Pancreas (tissue), 10 donors: ENCODE measurements at regions not wholly inside any gene's neighbourhood (a gene's known extent, or its start where the extent isn't known, plus 50 kb on each side); places are given as distances from the start of the nearest gene placed in this dataset.
A peak's percentile ranks its signal among the peaks of the same experiment; 100 is the strongest.

ENCODE experiments used
- ATAC-seq, 4 donors: fragments of 200-7000 bp; cut with Tn5 transposase; one replicate each; pipeline versions ENCODE4 v1.8.0 to v1.9.1; 2020; ENCODE audit warnings: mild to moderate bottlenecking in 4 of 4, moderate library complexity in 4 of 4
- DNase-seq, 6 donors: peaks; one replicate each; pipeline ENCODE4 v3.0.0-alpha.2; 2020
- FAIRE-seq: peaks from 2 replicates; lab custom pipeline; 2012; peaks lifted over from hg19 to GRCh38; lab: Jason Lieb, UNC
- H3K27ac ChIP-seq, 4 donors: fragments of 200-600 bp; sonication (generic); 1 replicate in 3 of 4; 2 replicates in 1 of 4; pipeline versions ENCODE4 v1.5.0 to v1.8.0; 2020
- H3K27me3 ChIP-seq, 4 donors: fragments of 200-600 bp; one replicate each; pipeline ENCODE4 v1.8.0; 2021
- H3K36me3 ChIP-seq, 3 donors: fragments of 200-600 bp; sonication (generic) in 1 of 3; one replicate each; pipeline versions ENCODE4 v1.5.0 to v1.8.0; 2020 to 2021
- H3K4me1 ChIP-seq, 3 donors: fragments of 200-600 bp; one replicate each; pipeline ENCODE4 v1.8.0; 2021
- H3K4me3 ChIP-seq, 4 donors: fragments of 200-600 bp; sonication (generic) in 2 of 4; one replicate each; pipeline versions ENCODE4 v1.5.0 to v1.8.0; 2020 to 2021
- H3K9me3 ChIP-seq, 4 donors: fragments of 200-600 bp; one replicate each; pipeline ENCODE4 v1.8.0; 2021
- WGBS, 2 donors: extraction: QIAGEN DNeasy Blood & Tissue Kit; methylation state at CpG; one replicate each; pipeline ENCODE4 v1.1.7; 2013; 5-methylcytosine and 5-hydroxymethylcytosine counted together
- intact Hi-C, 3 donors: fragments of 100-400 bp; cut with DNase I; formaldehyde crosslinking; loops; one replicate each; pipeline versions ENCODE4 v1.11.1 to v1.14.2; 2022
- TF ChIP-seq, protein P1 (sequence below), 4 donors: fragments of 200-600 bp; sonication (generic) in 3 of 4; IDR thresholded peaks; one replicate each; pipeline versions ENCODE4 v1.5.0 to v1.8.0; 2021; ENCODE audit warnings: antibody characterized with exemption in 4 of 4
- donor health status: healthy with polysubstance abuse.
- donor health status: DM: no; HTN: no; CAD: no; lungs with moderate emphysema.
- donor health status: DM: no; HTN: no; CAD: no.
- donor health status: control.
- donor health status: control.
- donor health status: Bipolar disorder and iron deficiency.
- donor health status: DM: yes; HTN: yes; CAD: no.
- donor health status: DM: no; HTN: no; CAD: no.
- donor health status: DM: no; HTN: no; CAD: no.
- donor health status: DM: yes; HTN: yes; CAD: no.

DNA sequence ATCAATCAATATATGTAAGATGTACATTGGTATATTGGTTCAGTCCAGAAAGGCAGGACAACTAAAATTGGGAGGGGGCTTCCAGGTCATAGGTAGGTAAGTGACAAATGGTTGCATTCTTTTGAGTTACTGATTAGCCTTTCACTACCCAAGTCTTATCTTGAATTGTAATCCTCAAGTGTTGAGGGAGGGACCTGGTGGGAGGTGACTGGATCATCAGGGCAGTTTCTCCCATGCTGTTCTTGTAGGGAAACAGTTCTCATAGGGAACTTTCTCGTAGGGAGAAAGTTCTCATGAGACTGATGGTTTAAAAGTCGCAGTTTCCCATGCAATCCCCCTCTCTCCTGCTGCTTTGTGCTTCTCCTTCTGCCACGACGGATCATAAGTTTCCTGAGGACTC is 809.2 kb downstream of the KCNT2 start:
- H3K27me3 ChIP-seq = no peaks in the 10 kb centered on the region
- WGBS, 2 donors = 44 to 70% methylated on average over 4 of the region's 4 CpGs
- FAIRE-seq = no peak
- H3K4me3 ChIP-seq = no peak overlapping the region
- H3K36me3 ChIP-seq = no peaks in the 10 kb centered on the region
- no peaks in the 10 kb centered on the region for H3K4me1 ChIP-seq
- no peak for DNase-seq
- intact Hi-C loops = no loop called here
- no peak for ATAC-seq
- no peaks in the 10 kb centered on the region for H3K9me3 ChIP-seq
- no peak overlapping the region for H3K27ac ChIP-seq
- TF ChIP-seq, protein P1, sequence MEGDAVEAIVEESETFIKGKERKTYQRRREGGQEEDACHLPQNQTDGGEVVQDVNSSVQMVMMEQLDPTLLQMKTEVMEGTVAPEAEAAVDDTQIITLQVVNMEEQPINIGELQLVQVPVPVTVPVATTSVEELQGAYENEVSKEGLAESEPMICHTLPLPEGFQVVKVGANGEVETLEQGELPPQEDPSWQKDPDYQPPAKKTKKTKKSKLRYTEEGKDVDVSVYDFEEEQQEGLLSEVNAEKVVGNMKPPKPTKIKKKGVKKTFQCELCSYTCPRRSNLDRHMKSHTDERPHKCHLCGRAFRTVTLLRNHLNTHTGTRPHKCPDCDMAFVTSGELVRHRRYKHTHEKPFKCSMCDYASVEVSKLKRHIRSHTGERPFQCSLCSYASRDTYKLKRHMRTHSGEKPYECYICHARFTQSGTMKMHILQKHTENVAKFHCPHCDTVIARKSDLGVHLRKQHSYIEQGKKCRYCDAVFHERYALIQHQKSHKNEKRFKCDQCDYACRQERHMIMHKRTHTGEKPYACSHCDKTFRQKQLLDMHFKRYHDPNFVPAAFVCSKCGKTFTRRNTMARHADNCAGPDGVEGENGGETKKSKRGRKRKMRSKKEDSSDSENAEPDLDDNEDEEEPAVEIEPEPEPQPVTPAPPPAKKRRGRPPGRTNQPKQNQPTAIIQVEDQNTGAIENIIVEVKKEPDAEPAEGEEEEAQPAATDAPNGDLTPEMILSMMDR (IDR thresholded peaks at IDR 0.05) = no peak

DNA sequence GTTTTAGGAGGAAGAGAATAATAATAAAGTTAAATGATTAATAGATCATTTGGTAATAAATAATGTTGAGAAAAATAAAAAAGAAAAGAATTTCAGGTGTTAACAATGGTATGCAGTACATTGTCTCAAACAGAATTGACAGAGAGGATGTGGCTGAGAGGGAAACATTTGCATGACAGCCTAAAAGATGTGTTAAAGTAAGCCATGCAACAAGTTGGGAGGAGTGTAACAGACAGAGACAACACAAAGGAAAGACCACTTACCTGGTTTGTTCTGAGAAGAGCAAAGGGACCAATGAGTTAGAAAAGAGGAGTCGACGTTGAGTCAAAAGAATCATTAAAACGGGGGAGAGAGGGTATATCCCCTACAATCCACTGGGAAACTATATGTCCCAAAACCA is 814.0 kb downstream of the KCNT2 start:
- Histone ChIP-seq H3K27me3 (no peaks in the 10 kb centered on the region), H3K27ac (no peak overlapping the region), H3K4me3 (no peak overlapping the region), H3K9me3 (no peaks in the 10 kb centered on the region), H3K4me1 (no peaks in the 10 kb centered on the region), H3K36me3 (no peaks in the 10 kb centered on the region)
- FAIRE-seq (no peak), DNase-seq (no peak), ATAC-seq (no peak)
- WGBS, 2 donors = 60 to 79% methylated on average over 3 of the region's 3 CpGs
- intact Hi-C loops = no loop called here
- TF ChIP-seq, protein P1 (IDR thresholded peaks at IDR 0.05) = no peak

DNA sequence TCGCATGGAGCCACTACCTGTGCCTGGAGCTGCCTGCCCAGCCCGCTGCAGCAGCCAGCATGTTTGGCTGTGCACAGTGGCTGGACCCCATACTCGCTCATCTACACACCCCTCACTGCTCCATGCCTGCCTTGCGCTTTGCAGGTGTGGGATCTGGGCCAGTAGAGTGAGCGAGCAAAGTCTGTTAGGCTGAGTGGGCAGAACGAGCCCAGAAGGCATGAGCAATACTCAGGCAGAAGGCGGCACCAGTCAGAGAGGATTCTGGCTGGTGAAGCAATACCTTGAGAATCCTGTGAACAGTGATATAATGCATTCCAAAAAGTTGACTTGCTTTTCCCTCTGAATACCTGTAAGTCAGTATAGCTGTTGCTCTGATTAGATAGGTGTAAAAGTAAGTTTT is 816.4 kb downstream of the KCNT2 start:
- ATAC-seq (no peak), FAIRE-seq (no peak), DNase-seq (peak in 1 of 6 donors; percentile 27)
- WGBS, 2 donors = 71 to 93% methylated on average over 7 of the region's 7 CpGs
- Histone ChIP-seq H3K27ac (no peak overlapping the region), H3K9me3 (no peaks in the 10 kb centered on the region), H3K27me3 (no peaks in the 10 kb centered on the region), H3K4me1 (no peaks in the 10 kb centered on the region), H3K4me3 (no peak overlapping the region), H3K36me3 (no peaks in the 10 kb centered on the region)
- TF ChIP-seq, protein P1 (IDR thresholded peaks at IDR 0.05) = no peak
- intact Hi-C loops = no loop called here

DNA sequence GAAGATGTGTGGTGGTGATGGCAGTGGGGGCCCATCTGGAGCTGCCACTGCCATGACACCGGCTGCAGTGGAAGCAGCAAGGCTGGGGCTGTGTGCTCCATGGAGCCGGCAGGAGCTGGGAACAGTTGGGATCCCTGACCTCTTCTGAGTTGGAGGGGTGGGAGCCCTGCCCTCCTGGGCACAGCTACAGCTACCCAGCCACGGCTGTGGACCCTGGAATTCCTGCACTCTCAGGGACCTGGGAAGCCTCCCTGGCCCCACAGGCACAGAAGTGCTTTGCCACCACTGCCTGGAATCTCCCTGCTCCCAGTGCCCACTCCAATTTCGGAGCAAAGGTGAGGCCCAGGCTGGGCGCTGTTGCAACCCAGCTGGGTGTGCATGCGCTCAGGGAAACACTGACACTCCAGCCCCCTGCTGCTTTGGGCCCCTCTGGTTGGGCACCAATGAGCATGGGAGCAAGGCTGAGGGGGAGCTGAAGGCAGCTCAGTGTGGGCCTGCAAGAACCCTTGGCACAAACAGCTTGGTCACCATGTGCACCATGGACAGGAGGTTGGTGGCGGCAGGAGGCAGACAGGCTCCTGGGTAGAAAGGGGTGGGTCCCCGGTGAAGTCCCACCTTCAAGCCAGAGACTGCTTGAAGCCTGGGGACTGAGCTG is 817.6 kb downstream of the KCNT2 start:
- WGBS, 2 donors = 69 to 76% methylated on average over 8 of the region's 8 CpGs
- Histone ChIP-seq H3K4me1 (no peaks in the 10 kb centered on the region), H3K36me3 (no peaks in the 10 kb centered on the region), H3K4me3 (no peak overlapping the region), H3K27me3 (no peaks in the 10 kb centered on the region), H3K9me3 (no peaks in the 10 kb centered on the region), H3K27ac (no peak overlapping the region)
- no peak for FAIRE-seq
- intact Hi-C loops = no loop called here
- TF ChIP-seq, protein P1 (IDR thresholded peaks at IDR 0.05) = no peak
- peak in 1 of 6 donors; percentile 34 for DNase-seq
- ATAC-seq = no peak

DNA sequence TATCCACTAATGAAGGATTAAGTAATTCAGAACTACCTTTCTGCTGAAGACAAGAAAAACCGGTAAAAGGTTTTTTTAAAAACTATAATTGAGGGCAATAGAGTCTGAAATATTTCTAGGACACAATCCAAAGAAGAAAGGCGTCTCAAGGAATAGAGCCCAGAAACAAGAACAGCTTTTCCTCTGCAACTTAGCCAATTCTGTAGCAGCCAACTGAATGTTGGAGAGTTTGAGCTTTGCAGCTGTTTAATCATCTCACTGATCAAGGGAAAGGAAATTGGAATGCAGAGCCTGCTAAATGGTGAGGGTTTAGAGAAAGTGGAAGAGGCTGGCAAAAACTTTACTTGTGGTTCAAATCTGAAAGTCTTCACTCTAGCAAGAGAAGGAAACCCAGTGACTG is 818.9 kb downstream of the KCNT2 start:
- no peaks in the 10 kb centered on the region for H3K36me3 ChIP-seq

More for the DNA sequence above, 818.9 kb downstream of the KCNT2 start:
- H3K4me3 ChIP-seq = no peak overlapping the region
- no peaks in the 10 kb centered on the region for H3K27me3 ChIP-seq
- H3K27ac ChIP-seq = no peak overlapping the region
- no peaks in the 10 kb centered on the region for H3K4me1 ChIP-seq
- intact Hi-C loops = no loop called here
- no peak for FAIRE-seq
- DNase-seq = no peak
- WGBS, 2 donors = 50 to 65% methylated on average over 2 of the region's 2 CpGs
- no peaks in the 10 kb centered on the region for H3K9me3 ChIP-seq
- no peak for ATAC-seq
- TF ChIP-seq, protein P1 (IDR thresholded peaks at IDR 0.05) = no peak
